GM21367 (cell line): ENCODE measurements at regions not wholly inside any gene's neighbourhood (a gene's known extent, or its start where the extent isn't known, plus 50 kb on each side); places are given as distances from the start of the nearest gene placed in this dataset.

Experiments
- ATAC-seq: cut with Tn5 transposase; IDR thresholded peaks from one replicate; pipeline ENCODE4 v1.9.1; 2021; ENCODE audit not compliant: unreplicated experiment

GRCh38 chr7:12783421-12784095 lies 96.1 kb downstream of the ARL4A start:
- no peak for ATAC-seq

GRCh38 chr7:12785473-12785872 lies 98.0 kb downstream of the ARL4A start:
- no peak for ATAC-seq

GRCh38 chr7:12786494-12786893 lies 99.1 kb downstream of the ARL4A start:
- no peak for ATAC-seq

GRCh38 chr7:12788171-12788570 lies 100.7 kb downstream of the ARL4A start:
- ATAC-seq: no peak

GRCh38 chr7:12788591-12788990 lies 101.2 kb downstream of the ARL4A start:
- no peak for ATAC-seq

- no peak for ATAC-seq
These were observed 107.4 kb downstream of the ARL4A start for GRCh38 chr7:12794722-12795302.

- ATAC-seq: no peak
These were observed 109.1 kb downstream of the ARL4A start for GRCh38 chr7:12796397-12797127.

- no peak for ATAC-seq
These were observed 113.1 kb downstream of the ARL4A start for GRCh38 chr7:12800486-12800885.

GRCh38 chr7:12801107-12801506 lies 113.7 kb downstream of the ARL4A start:
- no peak for ATAC-seq

- ATAC-seq: no peak
These were observed 114.6 kb downstream of the ARL4A start for GRCh38 chr7:12802070-12802469.

GRCh38 chr7:12803542-12803941 lies 116.1 kb downstream of the ARL4A start:
- ATAC-seq: no peak

- no peak for ATAC-seq
These were observed 118.1 kb downstream of the ARL4A start for GRCh38 chr7:12805518-12805928.

- no peak for ATAC-seq
These were observed 118.5 kb downstream of the ARL4A start for GRCh38 chr7:12805957-12806356.

- no peak for ATAC-seq
These were observed 122.0 kb downstream of the ARL4A start for GRCh38 chr7:12809476-12809875.

GRCh38 chr7:12812111-12812510 lies 124.7 kb downstream of the ARL4A start:
- ATAC-seq: no peak

GRCh38 chr7:12814107-12814506 lies 126.7 kb downstream of the ARL4A start:
- ATAC-seq: no peak

- ATAC-seq: no peak
These were observed 127.4 kb downstream of the ARL4A start for GRCh38 chr7:12814828-12815227.

- ATAC-seq: no peak
These were observed 128.0 kb downstream of the ARL4A start for GRCh38 chr7:12815426-12815825.

GRCh38 chr7:12815871-12816270 lies 128.4 kb downstream of the ARL4A start:
- ATAC-seq: no peak

- no peak for ATAC-seq
These were observed 133.3 kb downstream of the ARL4A start for GRCh38 chr7:12820777-12821176.

- ATAC-seq: no peak
These were observed 134.3 kb downstream of the ARL4A start for GRCh38 chr7:12821746-12822145.

GRCh38 chr7:12826079-12826478 lies 138.6 kb downstream of the ARL4A start:
- no peak for ATAC-seq
